Superior temporal gyrus (tissue), 1 donor: ENCODE measurements at regions not wholly inside any gene's neighbourhood (a gene's known extent, or its start where the extent isn't known, plus 50 kb on each side); places are given as distances from the start of the nearest gene placed in this dataset.

ENCODE experiments used
- DNase-seq: peaks from one replicate; pipeline ENCODE4 v3.0.0-alpha.2; 2016; ENCODE audit errors: extremely low spot score

DNA sequence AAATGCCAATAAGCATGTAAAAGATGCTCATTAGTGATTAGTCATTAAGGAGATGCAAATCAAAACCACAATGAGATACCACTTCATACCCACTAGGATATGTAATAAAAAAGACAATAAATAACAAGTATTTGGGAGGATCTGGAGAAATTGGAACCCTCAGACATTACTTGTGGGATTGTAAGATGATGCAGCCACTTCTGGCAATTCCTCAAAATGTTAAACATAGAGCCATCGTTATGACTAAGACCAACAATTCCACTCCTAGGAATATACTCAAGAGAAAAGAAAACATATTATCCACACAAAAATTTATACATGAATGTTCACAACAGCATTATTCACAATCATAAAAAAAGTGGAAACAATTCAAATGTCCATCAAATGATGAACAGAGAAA is 336.2 kb upstream of the PMFBP1 start:
- no peak for DNase-seq

GRCh38 chr16:72502594-72503005 is 330.6 kb upstream of the PMFBP1 start:
- DNase-seq: no peak

- DNase-seq: peak; percentile 78
Observed at GRCh38 chr16:72501739-72502593, 330.0 kb upstream of the PMFBP1 start.

DNA sequence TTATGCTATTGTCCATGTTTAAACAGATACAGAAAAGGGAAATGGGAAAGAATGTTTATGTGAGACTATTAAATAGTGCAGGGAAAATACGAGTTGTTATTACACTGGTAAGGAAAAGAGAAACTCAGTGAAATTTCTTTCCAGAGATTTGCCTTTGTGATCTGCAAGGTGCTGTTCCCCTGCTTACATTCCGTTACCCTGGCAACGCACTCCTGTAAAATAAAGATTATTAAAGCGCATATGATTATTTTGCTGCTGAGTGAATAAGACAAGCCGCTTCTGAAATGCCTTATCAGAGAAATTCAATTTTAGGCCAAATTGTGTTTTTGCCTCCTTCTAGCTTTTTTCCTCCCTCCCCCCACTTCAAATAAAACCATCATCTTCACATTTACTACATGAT is 328.6 kb upstream of the PMFBP1 start:
- DNase-seq: no peak

DNA sequence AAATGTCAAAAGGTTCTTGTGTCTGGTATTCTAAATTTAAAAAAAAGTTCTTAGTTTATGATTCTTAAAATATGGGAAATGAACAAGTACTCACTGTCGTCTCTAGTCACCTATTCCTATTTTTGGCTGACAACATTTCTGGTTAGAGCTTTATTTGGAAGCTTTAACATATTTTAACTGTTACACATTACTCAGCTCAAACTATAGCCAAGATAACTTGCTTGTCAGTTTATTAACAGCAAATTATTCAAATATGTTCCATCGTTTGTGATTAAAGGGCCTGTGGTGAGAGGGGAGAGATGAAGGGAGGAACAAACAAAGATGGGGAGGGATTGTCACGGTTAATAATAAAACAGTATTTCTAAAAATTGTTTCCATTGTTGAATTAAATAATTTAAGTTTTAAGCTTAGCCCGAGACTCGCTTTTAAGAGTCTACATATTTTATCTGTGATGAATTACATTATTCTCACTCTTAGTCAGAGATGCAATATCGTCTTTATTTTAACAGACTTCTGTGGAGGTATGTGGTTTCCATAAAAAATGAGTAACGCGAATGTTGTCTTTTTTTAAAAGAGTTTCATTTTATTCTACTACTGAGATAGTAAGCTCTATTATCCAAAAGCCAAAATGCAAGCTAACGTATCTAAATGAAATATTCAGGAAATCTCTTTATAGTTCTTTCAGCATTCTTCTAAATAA is 321.9 kb upstream of the PMFBP1 start:
- no peak for DNase-seq

GRCh38 chr16:72487283-72487682 is 315.3 kb upstream of the PMFBP1 start:
- DNase-seq: no peak

- no peak for DNase-seq
Observed at GRCh38 chr16:72482695-72483094, 310.7 kb upstream of the PMFBP1 start.

DNA sequence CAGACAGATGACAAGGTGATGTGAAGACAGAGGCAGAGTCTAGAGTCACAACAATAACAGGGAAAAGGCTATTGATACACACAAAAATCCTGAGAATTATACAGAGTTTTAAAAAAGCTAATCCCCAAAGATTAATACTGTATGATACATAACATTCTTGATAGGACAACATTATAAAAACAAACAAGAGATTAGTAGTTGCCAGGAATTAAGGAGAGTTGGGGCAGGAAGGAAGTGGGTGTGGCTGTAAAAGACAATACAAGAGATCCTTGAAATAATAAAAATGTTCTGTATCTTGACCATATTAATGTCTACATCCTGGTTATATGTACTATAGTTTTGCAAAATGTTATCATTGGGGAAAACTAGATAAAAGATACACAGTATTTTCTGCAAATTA is 309.5 kb upstream of the PMFBP1 start:
- no peak for DNase-seq

GRCh38 chr16:72480911-72481310 is 309.0 kb upstream of the PMFBP1 start:
- DNase-seq: no peak

- no peak for DNase-seq
Observed at GRCh38 chr16:72475688-72476087, 303.7 kb upstream of the PMFBP1 start.

- peak; percentile 21 for DNase-seq
Observed at GRCh38 chr16:72474501-72475123, 302.7 kb upstream of the PMFBP1 start.

- DNase-seq: no peak
Observed at GRCh38 chr16:72473631-72474030, 301.7 kb upstream of the PMFBP1 start.

DNA sequence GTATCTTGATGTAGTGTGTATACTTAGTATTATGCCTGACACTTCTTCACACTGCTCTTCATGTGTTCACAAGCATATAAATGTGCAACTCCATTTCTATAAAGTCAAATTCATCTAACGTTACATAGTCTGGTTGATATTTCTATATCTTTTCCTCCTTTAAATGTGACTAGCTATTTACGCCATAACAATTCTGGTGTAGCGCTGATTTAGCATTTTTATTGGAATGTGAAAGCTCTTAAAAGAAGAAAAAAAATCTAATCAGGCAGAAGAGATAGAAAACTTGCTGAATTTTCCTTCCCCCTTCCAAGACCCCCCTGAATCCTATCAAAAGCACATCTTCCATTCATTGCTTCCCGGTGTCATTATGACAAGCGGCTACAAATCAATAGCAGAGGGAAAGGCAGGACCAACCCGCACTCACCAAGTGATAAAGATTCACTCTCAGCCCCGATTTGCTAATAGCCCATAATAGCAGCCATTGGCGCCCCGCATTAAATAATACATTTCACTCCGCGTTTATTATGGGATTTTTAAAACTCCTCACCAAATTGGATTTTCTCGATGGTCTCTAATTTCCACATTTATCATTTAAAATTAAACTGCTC is 299.5 kb upstream of the PMFBP1 start:
- DNase-seq: no peak

DNA sequence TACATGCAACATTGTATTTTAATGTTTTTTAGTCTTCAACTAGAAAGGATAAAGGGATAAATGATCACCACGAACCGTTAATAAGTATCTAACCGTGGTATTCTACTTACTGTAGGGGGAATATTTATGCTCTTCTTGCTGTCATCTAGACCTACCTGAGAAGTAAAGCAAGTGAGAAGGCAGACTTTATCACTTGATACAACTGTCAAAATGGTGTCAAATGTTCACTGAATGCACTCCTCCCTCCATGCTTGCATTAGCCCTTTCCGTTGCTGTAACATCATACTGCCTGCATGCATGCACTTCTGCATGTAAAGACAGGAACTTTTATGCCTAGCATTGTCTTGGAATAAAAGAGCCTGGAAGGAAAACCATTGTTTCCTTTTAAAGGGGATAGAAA is 298.6 kb upstream of the PMFBP1 start:
- no peak for DNase-seq

DNA sequence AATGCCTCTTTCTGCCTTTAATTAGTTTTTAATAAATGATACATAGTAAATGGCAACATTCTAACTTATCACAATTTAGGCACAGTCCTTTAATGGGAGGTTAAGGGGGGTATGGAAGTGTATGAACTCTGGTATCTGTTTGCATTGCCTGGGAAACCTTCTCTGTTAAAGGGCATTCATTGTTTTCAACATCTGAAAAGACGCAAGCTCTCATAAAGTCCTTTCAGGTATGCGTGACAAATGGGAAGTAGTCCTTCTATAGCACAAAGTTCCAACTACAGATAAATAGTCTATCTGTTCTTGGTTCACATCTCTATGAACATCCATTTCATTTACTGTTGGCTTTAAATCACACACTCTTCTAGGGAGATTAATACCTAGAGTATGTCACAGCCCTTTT is 298.0 kb upstream of the PMFBP1 start:
- DNase-seq: no peak

- DNase-seq: no peak
Observed at GRCh38 chr16:72468582-72468981, 296.6 kb upstream of the PMFBP1 start.

GRCh38 chr16:72467157-72467759 is 295.3 kb upstream of the PMFBP1 start:
- peak; percentile 86 for DNase-seq

GRCh38 chr16:72464597-72465368 is 292.8 kb upstream of the PMFBP1 start:
- DNase-seq: no peak

DNA sequence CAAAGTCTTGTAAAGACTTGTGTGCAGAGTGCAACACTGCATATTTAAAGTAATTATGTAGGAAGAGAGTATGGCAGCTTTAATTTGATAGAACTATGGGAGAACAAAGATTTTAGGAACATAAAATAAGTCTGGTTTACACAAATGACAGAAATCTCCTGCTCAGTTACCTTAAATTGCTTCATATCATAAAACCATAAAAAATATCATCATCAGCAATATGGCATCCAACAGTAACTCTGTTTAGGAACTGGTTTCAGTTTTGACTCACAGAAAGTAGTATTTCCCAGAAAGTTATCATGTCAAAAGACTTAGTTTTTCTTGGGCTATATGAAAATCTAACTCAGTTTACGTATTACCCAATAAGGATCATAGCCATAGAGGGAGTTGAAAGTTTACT is 292.1 kb upstream of the PMFBP1 start:
- no peak for DNase-seq

- no peak for DNase-seq
Observed at GRCh38 chr16:72458035-72458434, 286.1 kb upstream of the PMFBP1 start.
